Kidney (tissue), 13 donors: ENCODE measurements at regions not wholly inside any gene's neighbourhood (a gene's known extent, or its start where the extent isn't known, plus 50 kb on each side); places are given as distances from the start of the nearest gene placed in this dataset.

ENCODE experiments used
- DNase-seq, 5 donors: peaks; one replicate each; pipeline ENCODE4 v3.0.0-alpha.2; 2013 to 2020
- FAIRE-seq: peaks from 2 replicates; lab custom pipeline; 2012; peaks lifted over from hg19 to GRCh38; lab: Jason Lieb, UNC
- H3K27ac ChIP-seq, 2 donors: one replicate each; pipeline ENCODE4 v1.7.0; 2013; ENCODE audit warnings: low read depth in 2 of 2, low read length in 2 of 2, inconsistent platforms in 1 of 2
- H3K27me3 ChIP-seq: one replicate; pipeline ENCODE4 v1.7.1; 2013; ENCODE audit warnings: low read length, inconsistent platforms; ENCODE audit not compliant: control insufficient read depth, insufficient read depth
- H3K36me3 ChIP-seq, 3 donors: one replicate each; pipeline versions ENCODE4 v1.7.0 to v1.7.1; 2013; ENCODE audit warnings: low read length in 3 of 3, control low read depth in 1 of 3, inconsistent platforms in 1 of 3; ENCODE audit not compliant: insufficient read depth in 3 of 3, control insufficient read depth in 2 of 3
- H3K4me1 ChIP-seq, 3 donors: one replicate each; pipeline versions ENCODE4 v1.7.0 to v1.7.1; 2013; ENCODE audit warnings: low read length in 3 of 3, inconsistent platforms in 1 of 3, low read depth in 1 of 3; ENCODE audit not compliant: control insufficient read depth in 2 of 3, insufficient read depth in 2 of 3
- H3K4me3 ChIP-seq, 3 donors: one replicate each; pipeline versions ENCODE4 v1.7.0 to v1.8.1; 2013; ENCODE audit warnings: low read length in 3 of 3, control low read depth in 1 of 3, inconsistent platforms in 1 of 3
- H3K9ac ChIP-seq, 3 donors: one replicate each; pipeline versions ENCODE4 v1.7.0 to v1.7.1; 2013; ENCODE audit warnings: low read length in 3 of 3, control low read depth in 1 of 3, inconsistent platforms in 1 of 3
- H3K9me3 ChIP-seq, 3 donors: one replicate each; pipeline versions ENCODE4 v1.7.0 to v1.7.1; 2013; ENCODE audit warnings: low read length in 3 of 3, control low read depth in 1 of 3, inconsistent platforms in 1 of 3; ENCODE audit not compliant: control insufficient read depth in 2 of 3, insufficient read depth in 1 of 3
- CTCF ChIP-seq: IDR thresholded peaks from 3 replicates; pipeline ENCODE4 v1.5.1; 2012; ENCODE audit warnings: mild to moderate bottlenecking, moderate library complexity, borderline replicate concordance; ENCODE audit not compliant: insufficient read depth; ENCODE audit errors: extremely low read depth
- intact Hi-C: fragments of 100-400 bp; cut with DNase I; formaldehyde crosslinking; loops from one replicate; pipeline ENCODE4 v1.11.1; 2022
- donor health status: control.
- donor health status: control.
- donor health status: control.
- donor health status: control.
- donor health status: control.
- donor health status: DM: yes; HTN: yes; CAD: no.
- donor health status: Normal renal cell carcinoma (clear cell type).

GRCh38 chr13:99717959-99718674 lies 216.8 kb downstream of the TM9SF2 start:
- no peaks in the 10 kb centered on the region for H3K9me3 ChIP-seq
- intact Hi-C loops = no loop called here
- no peak overlapping the region for H3K9ac ChIP-seq
- TF ChIP-seq CTCF = no peak
- no peaks in the 10 kb centered on the region for H3K4me1 ChIP-seq
- no peaks in the 10 kb centered on the region for H3K27me3 ChIP-seq
- FAIRE-seq (no peak), DNase-seq (no peak)
- H3K27ac ChIP-seq = no peak overlapping the region
- no peaks in the 10 kb centered on the region for H3K36me3 ChIP-seq
- H3K4me3 ChIP-seq = no peak overlapping the region

GRCh38 chr13:99709134-99709533 lies 207.9 kb downstream of the TM9SF2 start:
- no peak for FAIRE-seq
- H3K4me3 ChIP-seq = no peak overlapping the region
- H3K36me3 ChIP-seq = no peaks in the 10 kb centered on the region
- DNase-seq = no peak
- H3K27me3 ChIP-seq = no peaks in the 10 kb centered on the region
- no peak for TF ChIP-seq CTCF
- H3K27ac ChIP-seq = no peak overlapping the region
- H3K9me3 ChIP-seq = no peaks in the 10 kb centered on the region
- intact Hi-C loops = no loop called here
- H3K4me1 ChIP-seq = no peaks in the 10 kb centered on the region
- H3K9ac ChIP-seq = no peak overlapping the region

GRCh38 chr13:99704390-99704789 lies 203.1 kb downstream of the TM9SF2 start:
- no peak for FAIRE-seq
- H3K4me1 ChIP-seq = no peaks in the 10 kb centered on the region
- H3K9ac ChIP-seq = no peak overlapping the region
- H3K36me3 ChIP-seq = no peaks in the 10 kb centered on the region
- H3K27me3 ChIP-seq = no peaks in the 10 kb centered on the region
- H3K4me3 ChIP-seq = no peak overlapping the region
- H3K9me3 ChIP-seq = no peaks in the 10 kb centered on the region
- DNase-seq = no peak
- no peak overlapping the region for H3K27ac ChIP-seq
- TF ChIP-seq CTCF = no peak
- intact Hi-C loops = no loop called here

GRCh38 chr13:99703908-99704307 lies 202.6 kb downstream of the TM9SF2 start:
- TF ChIP-seq CTCF = no peak
- Histone ChIP-seq H3K4me1 (no peaks in the 10 kb centered on the region), H3K9me3 (no peaks in the 10 kb centered on the region), H3K27me3 (no peaks in the 10 kb centered on the region), H3K27ac (no peak overlapping the region), H3K4me3 (no peak overlapping the region), H3K9ac (no peak overlapping the region), H3K36me3 (no peaks in the 10 kb centered on the region)
- DNase-seq = no peak
- FAIRE-seq = no peak
- intact Hi-C loops = no loop called here
